ENCODE measurements at regions not wholly inside any gene's neighbourhood (a gene's known extent, or its start where the extent isn't known, plus 50 kb on each side); places are given as distances from the start of the nearest gene placed in this dataset.

DNA sequence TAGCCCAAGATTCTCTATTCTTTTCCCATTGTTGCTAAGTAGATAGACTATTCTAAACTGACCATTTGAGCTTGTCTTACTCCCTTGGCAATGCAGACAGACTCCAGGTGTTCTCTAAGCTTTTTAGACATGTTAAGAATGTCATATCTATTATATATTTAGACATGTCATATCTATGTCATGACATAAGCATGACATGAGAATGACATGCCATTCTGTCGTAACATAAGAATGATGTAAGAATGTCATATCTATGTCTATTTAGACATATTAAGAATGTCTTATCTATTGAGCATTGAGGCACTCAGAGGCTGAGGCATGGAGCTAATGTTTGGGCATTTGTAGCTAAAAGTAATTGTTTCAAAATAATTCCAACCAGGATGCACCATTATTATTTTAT lies 277.3 kb upstream of the ATP2B1 start:
- no peaks in the 10 kb centered on the region for H3K36me3 ChIP-seq (replicated peaks; ENCODE audit: insufficient read depth, low read length)
- H4K20me1 ChIP-seq (ENCODE audit: insufficient read depth, low read length), result no peaks in the 10 kb centered on the region
- no peak for DNase-seq

GRCh38 chr12:89984846-89985245 lies 276.2 kb upstream of the ATP2B1 start:
- Histone ChIP-seq H3K4me1 (ENCODE audit: low read length) (no peaks in the 10 kb centered on the region), H3K9ac (ENCODE audit: low read length) (no peak overlapping the region), H3K9me3 (replicated peaks; ENCODE audit: insufficient read depth, low read length) (no peaks in the 10 kb centered on the region), H3K79me2 (ENCODE audit: low read length) (no peaks in the 10 kb centered on the region), H2AFZ (ENCODE audit: low read length) (no peak overlapping the region), H3K36me3 (replicated peaks; ENCODE audit: insufficient read depth, low read length) (no peaks in the 10 kb centered on the region), H4K20me1 (ENCODE audit: insufficient read depth, low read length) (no peaks in the 10 kb centered on the region), H3K9me2 (replicated peaks; ENCODE audit: insufficient read depth, low read length) (no peaks in the 10 kb centered on the region), H3F3A (ENCODE audit: insufficient read depth, low read length) (no peaks in the 10 kb centered on the region), H3K4me3 (ENCODE audit: low read length) (no peak overlapping the region), H3K27me3 (replicated peaks; ENCODE audit: insufficient read depth, low read length) (no peaks in the 10 kb centered on the region), H3K4me2 (ENCODE audit: low read depth, low read length) (no peak overlapping the region), H3K27ac (ENCODE audit: low read length) (no peak overlapping the region)
- DNase-seq, result no peak
- TF ChIP-seq EZH2phosphoT487 (IDR thresholded peaks at IDR 0.05; ENCODE audit: low read length) (no peak), CTCF (IDR thresholded peaks at IDR 0.05; ENCODE audit: low read length) (no peak), EZH2 (optimal IDR thresholded peaks at IDR 0.05; ENCODE audit: low read depth, low read length) (no peak)

More for the DNA sequence above, 277.3 kb upstream of the ATP2B1 start:
- H2AFZ ChIP-seq (ENCODE audit: low read length), result no peak overlapping the region
- no peaks in the 10 kb centered on the region for H3K9me3 ChIP-seq (replicated peaks; ENCODE audit: insufficient read depth, low read length)
- no peak overlapping the region for H3K9ac ChIP-seq (ENCODE audit: low read length)
- H3K4me3 ChIP-seq (ENCODE audit: low read length), result no peak overlapping the region
- no peaks in the 10 kb centered on the region for H3K79me2 ChIP-seq (ENCODE audit: low read length)
- H3K4me1 ChIP-seq (ENCODE audit: low read length), result no peaks in the 10 kb centered on the region
- H3F3A ChIP-seq (ENCODE audit: insufficient read depth, low read length), result no peaks in the 10 kb centered on the region
- H3K9me2 ChIP-seq (replicated peaks; ENCODE audit: insufficient read depth, low read length), result no peaks in the 10 kb centered on the region
- no peak overlapping the region for H3K4me2 ChIP-seq (ENCODE audit: low read depth, low read length)
- no peak overlapping the region for H3K27ac ChIP-seq (ENCODE audit: low read length)
- no peaks in the 10 kb centered on the region for H3K27me3 ChIP-seq (replicated peaks; ENCODE audit: insufficient read depth, low read length)
- TF ChIP-seq EZH2phosphoT487 (IDR thresholded peaks at IDR 0.05; ENCODE audit: low read length), result no peak
- TF ChIP-seq EZH2 (optimal IDR thresholded peaks at IDR 0.05; ENCODE audit: low read depth, low read length), result no peak
- TF ChIP-seq CTCF (IDR thresholded peaks at IDR 0.05; ENCODE audit: low read length), result no peak

DNA sequence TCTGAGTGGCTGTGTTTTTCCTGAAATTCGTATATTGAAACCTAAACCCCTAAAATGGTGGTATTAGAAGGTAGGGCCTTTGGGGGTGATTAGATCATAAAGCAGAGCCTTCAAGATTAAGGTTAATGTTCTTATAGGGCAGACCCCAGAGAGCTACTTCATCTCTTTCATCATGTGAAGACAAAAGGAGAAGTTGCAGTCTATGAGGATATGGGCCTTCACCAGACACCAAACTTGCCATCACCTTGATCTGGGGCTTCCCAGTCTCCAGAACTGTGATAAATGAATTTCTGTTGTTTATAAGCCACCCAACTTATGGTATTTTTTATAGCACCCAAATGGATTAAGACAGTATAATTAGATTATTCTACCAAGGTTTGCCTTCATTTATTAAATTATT lies 275.0 kb upstream of the ATP2B1 start:
- H3K4me3 ChIP-seq (ENCODE audit: low read length), result no peak overlapping the region
- H3K79me2 ChIP-seq (ENCODE audit: low read length), result no peaks in the 10 kb centered on the region
- no peaks in the 10 kb centered on the region for H3K4me1 ChIP-seq (ENCODE audit: low read length)
- no peaks in the 10 kb centered on the region for H3K27me3 ChIP-seq (replicated peaks; ENCODE audit: insufficient read depth, low read length)
- no peak for TF ChIP-seq EZH2phosphoT487 (IDR thresholded peaks at IDR 0.05; ENCODE audit: low read length)
- no peaks in the 10 kb centered on the region for H3K9me3 ChIP-seq (replicated peaks; ENCODE audit: insufficient read depth, low read length)
- no peak overlapping the region for H3K9ac ChIP-seq (ENCODE audit: low read length)
- no peaks in the 10 kb centered on the region for H4K20me1 ChIP-seq (ENCODE audit: insufficient read depth, low read length)
- no peak for DNase-seq
- H3K9me2 ChIP-seq (replicated peaks; ENCODE audit: insufficient read depth, low read length), result no peaks in the 10 kb centered on the region
- no peaks in the 10 kb centered on the region for H3F3A ChIP-seq (ENCODE audit: insufficient read depth, low read length)
- H3K4me2 ChIP-seq (ENCODE audit: low read depth, low read length), result no peak overlapping the region
- no peak overlapping the region for H3K27ac ChIP-seq (ENCODE audit: low read length)
- no peak overlapping the region for H2AFZ ChIP-seq (ENCODE audit: low read length)
- no peaks in the 10 kb centered on the region for H3K36me3 ChIP-seq (replicated peaks; ENCODE audit: insufficient read depth, low read length)

DNA sequence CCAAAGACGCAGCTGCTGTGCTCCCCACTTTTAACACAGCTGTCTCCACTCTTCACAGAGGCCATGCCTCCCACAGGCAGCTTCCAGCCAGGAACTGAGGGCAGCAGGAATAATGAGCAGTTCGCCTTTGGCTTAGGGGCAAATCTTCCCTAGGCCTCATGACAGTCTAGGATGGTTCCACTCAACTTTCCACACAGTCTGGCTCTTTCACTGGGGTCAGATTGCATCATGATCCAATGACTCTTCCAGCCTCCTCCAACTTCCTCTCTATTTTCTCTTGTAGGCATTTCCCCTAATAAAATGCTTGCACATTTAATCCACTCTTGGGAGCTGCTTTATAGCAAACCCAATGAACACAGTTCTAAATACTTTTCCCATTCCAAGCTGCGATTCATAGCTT lies 271.6 kb upstream of the ATP2B1 start:
- Histone ChIP-seq H3K27ac (ENCODE audit: low read length) (no peak overlapping the region), H3K9me3 (replicated peaks; ENCODE audit: insufficient read depth, low read length) (no peaks in the 10 kb centered on the region), H3K4me3 (ENCODE audit: low read length) (no peak overlapping the region), H3K36me3 (replicated peaks; ENCODE audit: insufficient read depth, low read length) (no peaks in the 10 kb centered on the region), H3K27me3 (replicated peaks; ENCODE audit: insufficient read depth, low read length) (no peaks in the 10 kb centered on the region), H3K79me2 (ENCODE audit: low read length) (no peaks in the 10 kb centered on the region), H3K9me2 (replicated peaks; ENCODE audit: insufficient read depth, low read length) (no peaks in the 10 kb centered on the region), H3K9ac (ENCODE audit: low read length) (no peak overlapping the region), H4K20me1 (ENCODE audit: insufficient read depth, low read length) (no peaks in the 10 kb centered on the region), H2AFZ (ENCODE audit: low read length) (no peak overlapping the region), H3F3A (ENCODE audit: insufficient read depth, low read length) (no peaks in the 10 kb centered on the region), H3K4me1 (ENCODE audit: low read length) (no peaks in the 10 kb centered on the region), H3K4me2 (ENCODE audit: low read depth, low read length) (no peak overlapping the region)
- no peak for TF ChIP-seq EZH2 (optimal IDR thresholded peaks at IDR 0.05; ENCODE audit: low read depth, low read length)
- no peak for TF ChIP-seq EZH2phosphoT487 (IDR thresholded peaks at IDR 0.05; ENCODE audit: low read length)
- no peak for TF ChIP-seq CTCF (IDR thresholded peaks at IDR 0.05; ENCODE audit: low read length)
- DNase-seq, result no peak
